ENCODE measurements at regions not wholly inside any gene's neighbourhood (a gene's known extent, or its start where the extent isn't known, plus 50 kb on each side); places are given as distances from the start of the nearest gene placed in this dataset.

- no peak for TF ChIP-seq POLR2A (IDR thresholded peaks at IDR 0.05; ENCODE audit: low read depth, low read length)
- TF ChIP-seq POLR2AphosphoS5 (IDR thresholded peaks at IDR 0.05; ENCODE audit: low read depth, low read length): no peak
Measured at GRCh38 chr4:181618896-181619295, 624.3 kb upstream of the TENM3 start.
